Large intestine (tissue), 3 donors: ENCODE measurements at regions not wholly inside any gene's neighbourhood (a gene's known extent, or its start where the extent isn't known, plus 50 kb on each side); places are given as distances from the start of the nearest gene placed in this dataset.
"Not testable (repeated sequence)": the region's sequence is repeated elsewhere in the genome, so short reads cannot be mapped to it uniquely, and the experiment has no call there.

ENCODE experiments used
- DNase-seq, 2 donors: peaks; one replicate each; pipeline versions ENCODE4 v3.0.0 to v3.0.0-alpha.2; 2013
- H3K27ac ChIP-seq: one replicate; pipeline ENCODE4 v1.5.1; 2013; ENCODE audit warnings: low read length
- H3K27me3 ChIP-seq: 2 replicates; pipeline ENCODE4 v1.6.1; 2013; ENCODE audit warnings: low read length; ENCODE audit not compliant: control insufficient read depth, insufficient read depth
- H3K36me3 ChIP-seq: 2 replicates; pipeline ENCODE4 v1.6.1; 2013; ENCODE audit warnings: low read length; ENCODE audit not compliant: control insufficient read depth, insufficient read depth
- H3K4me1 ChIP-seq: one replicate; pipeline ENCODE4 v1.6.1; 2013; ENCODE audit warnings: low read length; ENCODE audit not compliant: control insufficient read depth, insufficient read depth
- H3K4me3 ChIP-seq: one replicate; pipeline ENCODE4 v1.5.1; 2013; ENCODE audit warnings: low read length
- H3K9me3 ChIP-seq: one replicate; pipeline ENCODE4 v1.6.1; 2013; ENCODE audit warnings: mild to moderate bottlenecking, low read depth, low read length, moderate library complexity; ENCODE audit not compliant: control insufficient read depth
- whole genome bisulfite sequencing: methylation state at CpG from one replicate; pipeline ENCODE4 v1.1.5; 2013; ENCODE audit warnings: low lambda C conversion rate; ENCODE audit not compliant: insufficient coverage; 5-methylcytosine and 5-hydroxymethylcytosine counted together

GRCh38 chr1:79704067-79704466 is 697.5 kb upstream of the ADGRL4 start:
- Histone ChIP-seq H3K9me3 (no peaks in the 10 kb centered on the region), H3K36me3 (no peaks in the 10 kb centered on the region)
- WGBS, result 100% methylated on average over 1 of the region's 1 CpG

GRCh38 chr1:79702336-79702999 is 695.9 kb upstream of the ADGRL4 start:
- not testable (repeated sequence) for DNase-seq, H3K4me1 ChIP-seq, H3K4me3 ChIP-seq, H3K36me3 ChIP-seq, H3K9me3 ChIP-seq, H3K27ac ChIP-seq, H3K27me3 ChIP-seq
- WGBS, result no CpG with 5 or more reads among the region's 4 CpGs

More at GRCh38 chr1:79704067-79704466, 697.5 kb upstream of the ADGRL4 start:
- DNase-seq, result no peak
- Histone ChIP-seq H3K4me1 (no peaks in the 10 kb centered on the region), H3K27me3 (no peaks in the 10 kb centered on the region), H3K27ac (no peak overlapping the region), H3K4me3 (no peak overlapping the region)

DNA sequence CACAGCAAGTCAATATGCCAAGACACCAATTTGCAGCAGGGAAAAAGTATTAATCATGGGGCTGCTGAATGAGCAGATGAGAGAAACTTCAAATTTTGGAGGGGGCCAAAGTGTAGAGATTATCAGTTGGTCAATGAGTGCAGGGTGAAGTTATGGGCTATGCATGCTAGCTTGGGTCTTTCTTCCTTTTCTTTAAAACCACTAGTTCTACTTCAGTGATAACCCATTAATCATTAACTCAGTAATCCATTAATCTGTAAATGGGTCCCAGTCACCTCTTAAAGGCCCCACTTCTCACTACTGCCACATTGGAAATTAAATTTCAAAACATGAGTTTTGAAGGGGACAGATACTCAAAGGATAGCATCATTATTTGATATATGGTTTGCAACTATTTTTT is 688.6 kb upstream of the ADGRL4 start:
- Histone ChIP-seq H3K4me1 (peaks cover 8% of the 10 kb centered on the region), H3K36me3 (no peaks in the 10 kb centered on the region), H3K4me3 (no peak overlapping the region), H3K27me3 (no peaks in the 10 kb centered on the region), H3K9me3 (no peaks in the 10 kb centered on the region), H3K27ac (no peak overlapping the region)
- DNase-seq, result peak in 1 of 2 donors; percentile 19

DNA sequence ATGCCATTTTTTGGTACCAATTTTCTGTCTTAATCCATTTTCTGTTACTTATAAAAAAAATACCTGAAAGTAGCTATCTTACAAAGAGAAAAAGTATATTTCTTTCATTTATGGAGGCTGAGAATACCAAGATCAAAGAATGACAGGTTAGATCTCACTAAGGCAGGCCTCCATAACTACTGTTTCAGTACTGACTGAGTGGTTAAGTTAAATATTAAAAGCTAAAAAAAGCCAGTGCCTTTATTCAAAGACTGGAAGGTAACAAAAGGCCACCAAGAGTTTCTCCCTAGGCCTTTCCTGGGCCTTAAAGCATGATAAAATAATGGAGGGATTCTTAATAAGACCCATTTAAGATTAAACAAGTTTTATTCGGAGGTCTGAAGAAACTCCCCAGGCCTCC is 687.7 kb upstream of the ADGRL4 start:
- Histone ChIP-seq H3K27me3 (no peaks in the 10 kb centered on the region), H3K9me3 (no peaks in the 10 kb centered on the region), H3K4me3 (no peak overlapping the region), H3K36me3 (no peaks in the 10 kb centered on the region), H3K27ac (no peak overlapping the region), H3K4me1 (peaks cover 8% of the 10 kb centered on the region)
- no CpG with 5 or more reads among the region's 1 CpG for WGBS
- no peak for DNase-seq

DNA sequence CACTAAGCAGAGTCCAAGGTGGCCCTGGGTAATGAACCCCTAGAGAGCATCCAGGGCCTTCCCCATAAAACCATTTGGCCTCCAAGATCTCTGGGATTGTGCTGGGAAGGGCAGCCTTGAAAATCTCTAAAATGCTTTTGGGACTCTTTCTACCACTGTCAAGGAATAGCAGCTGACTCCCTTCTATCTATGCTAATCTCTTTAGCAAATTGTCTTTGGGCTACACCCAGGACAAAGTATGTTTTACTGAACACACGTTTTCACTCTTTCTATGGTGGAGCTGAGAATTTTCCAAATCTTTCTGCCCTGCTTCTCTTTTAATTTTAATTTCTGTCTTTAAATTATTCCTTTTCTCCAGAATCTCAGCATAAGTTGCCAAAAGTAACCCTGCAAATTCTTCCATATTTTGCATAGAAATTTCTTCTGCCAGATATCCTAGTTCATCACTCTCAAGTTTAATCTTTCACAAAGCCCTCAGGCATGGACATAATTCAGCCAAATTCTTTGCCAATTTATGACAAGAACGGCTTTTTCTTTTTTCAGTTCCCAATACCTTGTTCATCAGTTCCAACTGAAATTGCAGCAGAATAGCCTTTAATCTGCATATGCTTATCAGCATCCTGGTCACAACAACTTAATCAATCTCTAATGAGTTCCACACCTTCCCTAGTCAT is 687.0 kb upstream of the ADGRL4 start:
- no peaks in the 10 kb centered on the region for H3K27me3 ChIP-seq
- H3K4me1 ChIP-seq, result peaks cover 8% of the 10 kb centered on the region
- H3K4me3 ChIP-seq, result no peak overlapping the region
- no peak overlapping the region for H3K27ac ChIP-seq
- WGBS, result 25% methylated on average over 2 of the region's 2 CpGs
- DNase-seq, result no peak
- no peaks in the 10 kb centered on the region for H3K9me3 ChIP-seq
- H3K36me3 ChIP-seq, result no peaks in the 10 kb centered on the region

GRCh38 chr1:79692519-79692918 is 686.0 kb upstream of the ADGRL4 start:
- H3K27ac ChIP-seq, result no peak overlapping the region
- no peaks in the 10 kb centered on the region for H3K36me3 ChIP-seq
- no peak overlapping the region for H3K4me3 ChIP-seq
- H3K9me3 ChIP-seq, result no peaks in the 10 kb centered on the region
- DNase-seq, result peak; percentile 48 to 77
- no peaks in the 10 kb centered on the region for H3K27me3 ChIP-seq
- H3K4me1 ChIP-seq, result peaks cover 8% of the 10 kb centered on the region

GRCh38 chr1:79688932-79689331 is 682.4 kb upstream of the ADGRL4 start:
- H3K27me3 ChIP-seq, result no peaks in the 10 kb centered on the region
- H3K4me1 ChIP-seq, result peaks cover 8% of the 10 kb centered on the region
- WGBS, result 74% methylated on average over 2 of the region's 2 CpGs
- no peak overlapping the region for H3K27ac ChIP-seq
- H3K4me3 ChIP-seq, result no peak overlapping the region
- H3K36me3 ChIP-seq, result no peaks in the 10 kb centered on the region
- DNase-seq, result no peak
- H3K9me3 ChIP-seq, result no peaks in the 10 kb centered on the region

GRCh38 chr1:79683420-79683819 is 676.9 kb upstream of the ADGRL4 start:
- Histone ChIP-seq H3K4me3 (no peak overlapping the region), H3K4me1 (no peaks in the 10 kb centered on the region), H3K9me3 (no peaks in the 10 kb centered on the region), H3K27me3 (no peaks in the 10 kb centered on the region), H3K27ac (no peak overlapping the region), H3K36me3 (no peaks in the 10 kb centered on the region)
- DNase-seq, result no peak

GRCh38 chr1:79682478-79682877 is 675.9 kb upstream of the ADGRL4 start:
- no peak for DNase-seq
- H3K27me3 ChIP-seq, result no peaks in the 10 kb centered on the region
- H3K4me1 ChIP-seq, result no peaks in the 10 kb centered on the region
- H3K27ac ChIP-seq, result no peak overlapping the region
- 100% methylated on average over 1 of the region's 1 CpG for WGBS
- no peaks in the 10 kb centered on the region for H3K9me3 ChIP-seq
- no peak overlapping the region for H3K4me3 ChIP-seq
- no peaks in the 10 kb centered on the region for H3K36me3 ChIP-seq

- Histone ChIP-seq H3K27ac (no peak overlapping the region), H3K36me3 (no peaks in the 10 kb centered on the region), H3K4me1 (no peaks in the 10 kb centered on the region), H3K27me3 (no peaks in the 10 kb centered on the region), H3K9me3 (no peaks in the 10 kb centered on the region), H3K4me3 (no peak overlapping the region)
- no peak for DNase-seq
Observed at GRCh38 chr1:79681382-79681781, 674.9 kb upstream of the ADGRL4 start.

- H3K4me1 ChIP-seq, result no peaks in the 10 kb centered on the region
- no peak overlapping the region for H3K4me3 ChIP-seq
- no peaks in the 10 kb centered on the region for H3K36me3 ChIP-seq
- H3K27me3 ChIP-seq, result no peaks in the 10 kb centered on the region
- no peak overlapping the region for H3K27ac ChIP-seq
- DNase-seq, result peak in 1 of 2 donors; percentile 8
- H3K9me3 ChIP-seq, result no peaks in the 10 kb centered on the region
Observed at GRCh38 chr1:79679916-79680315, 673.4 kb upstream of the ADGRL4 start.
